Suprapubic skin (tissue), 4 donors: ENCODE measurements at regions not wholly inside any gene's neighbourhood (a gene's known extent, or its start where the extent isn't known, plus 50 kb on each side); places are given as distances from the start of the nearest gene placed in this dataset.

Experiments used
- DNase-seq, 2 donors: peaks; one replicate each; pipeline ENCODE4 v3.0.0-alpha.2; 2019; ENCODE audit warnings: low spot score in 2 of 2
- H3K27ac ChIP-seq: fragments of 200-600 bp; sonication (generic); one replicate; pipeline ENCODE4 v1.5.1; 2019
- H3K27me3 ChIP-seq: fragments of 200-600 bp; sonication (generic); one replicate; pipeline ENCODE4 v1.5.1; 2019
- H3K36me3 ChIP-seq: fragments of 200-600 bp; sonication (generic); one replicate; pipeline ENCODE4 v1.5.1; 2019
- H3K4me1 ChIP-seq: fragments of 200-600 bp; sonication (generic); one replicate; pipeline ENCODE4 v1.5.1; 2019
- H3K4me3 ChIP-seq: fragments of 200-600 bp; sonication (generic); one replicate; pipeline ENCODE4 v1.5.1; 2019; ENCODE audit warnings: mild to moderate bottlenecking
- H3K9me3 ChIP-seq: fragments of 200-600 bp; sonication (generic); one replicate; pipeline ENCODE4 v1.5.1; 2019
- EP300 ChIP-seq: sonication (generic); formaldehyde crosslinking; IDR thresholded peaks from one replicate; pipeline ENCODE4 v1.6.1; 2017; ENCODE audit warnings: antibody characterized with exemption
- POLR2A ChIP-seq, 2 donors: fragments of 450-650 bp; IDR thresholded peaks; one replicate each; pipeline ENCODE4 v1.6.1; 2017; ENCODE audit warnings: antibody characterized with exemption in 2 of 2, mild to moderate bottlenecking in 2 of 2, moderate library complexity in 2 of 2
- POLR2AphosphoS5 ChIP-seq, 3 donors: sonication (generic); formaldehyde crosslinking; IDR thresholded peaks; one replicate each; pipeline ENCODE4 v1.6.1; 2017; ENCODE audit warnings: antibody characterized with exemption in 3 of 3
- WGBS: methylation state at CpG from one replicate; pipeline ENCODE4 v1.1.5; 2018; 5-methylcytosine and 5-hydroxymethylcytosine counted together
- TF ChIP-seq, protein P1 (sequence below), 2 donors: fragments of 200-600 bp in 1 of 2; fragments of 450-650 bp in 1 of 2; sonication (generic) in 1 of 2; IDR thresholded peaks; one replicate each; pipeline ENCODE4 v1.5.1; 2016 to 2019; ENCODE audit warnings: antibody characterized with exemption in 2 of 2, mild to moderate bottlenecking in 1 of 2, moderate library complexity in 1 of 2

DNA sequence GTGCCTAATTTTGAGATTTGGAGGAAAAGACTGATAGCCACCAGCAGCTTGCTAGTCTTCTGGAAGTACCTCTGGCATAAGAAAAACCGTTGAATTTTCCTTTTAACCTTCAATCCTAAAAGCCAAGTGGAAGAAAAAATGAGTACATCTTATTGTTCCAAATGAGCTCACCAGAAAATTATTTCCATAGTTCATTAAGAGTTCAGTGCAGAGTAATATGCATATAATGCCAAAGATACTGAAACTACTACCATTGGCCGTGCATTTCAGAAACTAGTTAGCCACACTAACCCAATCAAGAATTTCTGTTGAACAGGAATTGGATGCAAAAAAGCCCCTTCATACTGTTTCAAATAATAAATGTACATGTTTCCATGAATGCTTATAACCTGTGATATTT is 607.9 kb downstream of the KCTD16 start:
- no peak for DNase-seq
- no peaks in the 10 kb centered on the region for H3K27me3 ChIP-seq
- 70% methylated on average over 2 of the region's 2 CpGs for WGBS
- TF ChIP-seq POLR2AphosphoS5 (IDR thresholded peaks at IDR 0.05) (no peak), POLR2A (IDR thresholded peaks at IDR 0.05) (no peak), EP300 (no peak)
- TF ChIP-seq, protein P1, sequence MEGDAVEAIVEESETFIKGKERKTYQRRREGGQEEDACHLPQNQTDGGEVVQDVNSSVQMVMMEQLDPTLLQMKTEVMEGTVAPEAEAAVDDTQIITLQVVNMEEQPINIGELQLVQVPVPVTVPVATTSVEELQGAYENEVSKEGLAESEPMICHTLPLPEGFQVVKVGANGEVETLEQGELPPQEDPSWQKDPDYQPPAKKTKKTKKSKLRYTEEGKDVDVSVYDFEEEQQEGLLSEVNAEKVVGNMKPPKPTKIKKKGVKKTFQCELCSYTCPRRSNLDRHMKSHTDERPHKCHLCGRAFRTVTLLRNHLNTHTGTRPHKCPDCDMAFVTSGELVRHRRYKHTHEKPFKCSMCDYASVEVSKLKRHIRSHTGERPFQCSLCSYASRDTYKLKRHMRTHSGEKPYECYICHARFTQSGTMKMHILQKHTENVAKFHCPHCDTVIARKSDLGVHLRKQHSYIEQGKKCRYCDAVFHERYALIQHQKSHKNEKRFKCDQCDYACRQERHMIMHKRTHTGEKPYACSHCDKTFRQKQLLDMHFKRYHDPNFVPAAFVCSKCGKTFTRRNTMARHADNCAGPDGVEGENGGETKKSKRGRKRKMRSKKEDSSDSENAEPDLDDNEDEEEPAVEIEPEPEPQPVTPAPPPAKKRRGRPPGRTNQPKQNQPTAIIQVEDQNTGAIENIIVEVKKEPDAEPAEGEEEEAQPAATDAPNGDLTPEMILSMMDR (IDR thresholded peaks at IDR 0.05): no peak
- H3K27ac ChIP-seq: no peak overlapping the region
- H3K9me3 ChIP-seq: no peaks in the 10 kb centered on the region
- no peak overlapping the region for H3K4me3 ChIP-seq
- H3K4me1 ChIP-seq: no peaks in the 10 kb centered on the region
- no peaks in the 10 kb centered on the region for H3K36me3 ChIP-seq

DNA sequence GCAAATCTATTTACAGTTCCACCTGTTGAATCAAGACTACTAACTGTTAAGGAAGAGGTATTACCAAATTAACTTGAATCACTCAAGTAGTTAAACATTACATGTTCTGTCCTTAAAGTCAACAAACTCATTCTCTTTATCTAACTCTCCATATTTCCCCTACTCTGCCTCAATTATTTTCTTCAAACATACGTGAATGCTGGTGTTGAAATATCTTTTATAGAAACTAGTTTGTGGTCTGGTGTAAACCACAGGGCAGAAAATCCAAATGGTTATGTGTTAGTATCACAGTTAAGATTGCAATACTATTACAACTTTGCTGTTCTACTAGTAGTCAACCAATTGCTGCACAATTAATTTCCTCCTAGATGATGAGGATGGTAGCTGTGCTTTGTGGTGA is 603.5 kb downstream of the KCTD16 start:
- no peaks in the 10 kb centered on the region for H3K27me3 ChIP-seq
- no peaks in the 10 kb centered on the region for H3K36me3 ChIP-seq
- no peaks in the 10 kb centered on the region for H3K4me1 ChIP-seq
- DNase-seq: no peak
- H3K4me3 ChIP-seq: no peak overlapping the region
- TF ChIP-seq, protein P1 (IDR thresholded peaks at IDR 0.05): no peak
- TF ChIP-seq POLR2AphosphoS5 (IDR thresholded peaks at IDR 0.05): no peak
- no peak for TF ChIP-seq EP300
- TF ChIP-seq POLR2A (IDR thresholded peaks at IDR 0.05): no peak
- WGBS: 65% methylated on average over 1 of the region's 1 CpG
- H3K27ac ChIP-seq: no peak overlapping the region
- no peaks in the 10 kb centered on the region for H3K9me3 ChIP-seq

DNA sequence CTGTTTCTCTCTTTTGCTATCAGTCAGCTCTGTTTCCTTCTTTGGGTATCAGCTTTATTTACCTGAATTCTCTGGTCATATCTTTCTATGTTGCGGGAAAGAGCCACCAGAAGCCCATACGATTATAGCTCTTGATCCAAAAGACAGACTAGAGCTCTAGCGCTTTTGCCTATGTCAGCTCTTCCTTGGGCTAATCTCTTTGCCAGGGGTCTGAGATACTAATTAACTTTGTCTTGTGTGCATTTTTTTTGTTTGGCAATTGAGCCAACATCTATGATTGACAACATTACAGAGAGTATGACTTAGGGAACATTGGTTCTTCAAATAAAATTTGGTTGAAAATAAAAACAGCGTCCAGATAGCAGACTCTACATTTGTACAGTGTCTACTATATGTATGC is 603.0 kb downstream of the KCTD16 start:
- Histone ChIP-seq H3K4me1 (no peaks in the 10 kb centered on the region), H3K27me3 (no peaks in the 10 kb centered on the region), H3K4me3 (no peak overlapping the region), H3K36me3 (no peaks in the 10 kb centered on the region), H3K27ac (no peak overlapping the region), H3K9me3 (no peaks in the 10 kb centered on the region)
- TF ChIP-seq POLR2A (IDR thresholded peaks at IDR 0.05): no peak
- no peak for TF ChIP-seq POLR2AphosphoS5 (IDR thresholded peaks at IDR 0.05)
- TF ChIP-seq, protein P1 (IDR thresholded peaks at IDR 0.05): no peak
- TF ChIP-seq EP300: no peak
- 83% methylated on average over 4 of the region's 4 CpGs for WGBS
- DNase-seq: no peak

DNA sequence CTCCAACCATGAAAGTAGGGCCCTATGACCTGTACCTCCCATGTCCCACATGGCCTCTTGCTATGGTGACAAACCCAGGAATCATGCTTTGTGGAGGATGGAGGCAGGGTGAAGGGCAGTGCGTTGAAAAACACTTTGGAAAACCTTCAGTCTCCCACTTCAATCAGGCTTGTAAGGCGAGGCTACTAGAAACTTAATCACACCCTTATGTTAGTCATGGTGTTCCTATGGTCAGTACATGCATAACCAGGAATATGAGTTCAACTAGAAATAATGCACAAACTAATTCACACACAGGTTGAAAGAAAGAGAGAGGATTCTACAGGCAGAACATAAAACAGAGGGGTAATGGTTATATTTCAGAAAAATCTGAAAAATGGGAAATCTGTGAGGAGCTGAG is 601.1 kb downstream of the KCTD16 start:
- Histone ChIP-seq H3K9me3 (no peaks in the 10 kb centered on the region), H3K27ac (no peak overlapping the region), H3K36me3 (no peaks in the 10 kb centered on the region), H3K4me1 (no peaks in the 10 kb centered on the region), H3K4me3 (no peak overlapping the region), H3K27me3 (no peaks in the 10 kb centered on the region)
- no peak for DNase-seq
- TF ChIP-seq, protein P1 (IDR thresholded peaks at IDR 0.05): no peak
- WGBS: 82% methylated on average over 2 of the region's 2 CpGs

DNA sequence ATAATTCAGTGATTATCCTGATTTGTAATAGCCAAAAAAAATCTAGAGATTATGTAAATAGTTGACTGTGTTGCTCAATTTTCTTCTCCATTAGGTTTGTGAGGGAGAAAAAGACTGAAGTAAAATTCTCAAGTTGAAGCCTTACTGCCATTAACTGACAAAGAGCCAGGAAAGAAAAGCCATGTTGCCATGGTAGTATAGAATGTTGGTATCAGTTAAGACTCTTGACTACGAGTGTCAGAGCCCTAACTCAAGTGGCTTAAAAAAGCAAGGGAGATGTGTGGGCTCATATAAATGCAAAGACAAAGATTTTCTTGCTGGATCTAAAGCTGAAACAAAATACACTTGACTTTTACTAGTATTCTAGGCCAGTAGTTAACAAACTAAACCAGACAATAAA is 571.7 kb downstream of the KCTD16 start:
- Histone ChIP-seq H3K9me3 (no peaks in the 10 kb centered on the region), H3K4me1 (no peaks in the 10 kb centered on the region), H3K27ac (no peak overlapping the region), H3K36me3 (no peaks in the 10 kb centered on the region), H3K27me3 (no peaks in the 10 kb centered on the region), H3K4me3 (no peak overlapping the region)
- 36% methylated on average over 1 of the region's 1 CpG for WGBS
- TF ChIP-seq EP300 (no peak), POLR2AphosphoS5 (IDR thresholded peaks at IDR 0.05) (no peak), POLR2A (IDR thresholded peaks at IDR 0.05) (no peak)
- TF ChIP-seq, protein P1 (IDR thresholded peaks at IDR 0.05): no peak
- DNase-seq: no peak
